SJSA1 (cell line): ENCODE measurements at regions not wholly inside any gene's neighbourhood (a gene's known extent, or its start where the extent isn't known, plus 50 kb on each side); places are given as distances from the start of the nearest gene placed in this dataset.

Experiments
- DNase-seq, 2 experiments: peaks; one replicate each; pipeline ENCODE4 v3.0.0-alpha.2; 2015 to 2020; ENCODE audit warnings: low spot score in 2 of 2, low read depth in 1 of 2
- H3K27ac ChIP-seq: fragments of 250-450 bp; sonication (Bioruptor Pico); 2 replicates; pipeline ENCODE4 v1.5.1; 2020; ENCODE audit warnings: mild to moderate bottlenecking, moderate library complexity
- H3K27me3 ChIP-seq: fragments of 250-450 bp; sonication (Bioruptor Pico); replicated peaks from 2 replicates; pipeline ENCODE4 v1.5.1; 2020; ENCODE audit warnings: mild to moderate bottlenecking, moderate library complexity
- H3K36me3 ChIP-seq: fragments of 250-450 bp; sonication (Bioruptor Pico); 2 replicates; pipeline ENCODE4 v1.5.1; 2020; ENCODE audit warnings: mild to moderate bottlenecking
- H3K4me1 ChIP-seq: fragments of 250-450 bp; sonication (Bioruptor Pico); replicated peaks from 2 replicates; pipeline ENCODE4 v1.6.1; 2021; ENCODE audit warnings: mild to moderate bottlenecking
- H3K4me3 ChIP-seq: fragments of 250-450 bp; sonication (Bioruptor Pico); 2 replicates; pipeline ENCODE4 v1.5.1; 2020; ENCODE audit warnings: mild to moderate bottlenecking
- H3K9me3 ChIP-seq: fragments of 250-450 bp; sonication (Bioruptor Pico); replicated peaks from 2 replicates; pipeline ENCODE4 v1.5.1; 2020; ENCODE audit warnings: mild to moderate bottlenecking

DNA sequence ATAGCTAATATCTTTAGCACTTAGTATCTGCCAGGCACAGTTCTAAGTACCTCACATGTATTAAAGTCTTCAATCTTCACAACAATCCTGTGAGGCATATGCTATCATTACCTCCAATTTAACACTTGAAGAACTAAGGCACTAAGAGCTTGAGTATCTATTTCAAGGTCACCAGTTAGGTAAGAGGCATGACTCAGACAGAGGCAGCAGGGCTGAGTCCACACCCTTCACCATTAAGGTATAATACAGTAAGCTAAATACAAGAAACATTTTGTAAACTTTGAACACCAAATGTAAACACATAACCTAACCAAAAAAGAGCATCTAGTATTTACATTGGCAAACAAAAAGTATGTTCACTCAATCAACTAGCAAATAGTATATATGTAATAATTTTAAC is 1410.9 kb downstream of the PCDH18 start:
- H3K36me3 ChIP-seq: no peaks in the 10 kb centered on the region
- no peak overlapping the region for H3K27ac ChIP-seq
- H3K9me3 ChIP-seq: no peaks in the 10 kb centered on the region; the same call in 1 of the 2 replicates
- H3K4me3 ChIP-seq: no peak overlapping the region
- no peak for DNase-seq
- H3K4me1 ChIP-seq: no peaks in the 10 kb centered on the region
- H3K27me3 ChIP-seq: no peaks in the 10 kb centered on the region

DNA sequence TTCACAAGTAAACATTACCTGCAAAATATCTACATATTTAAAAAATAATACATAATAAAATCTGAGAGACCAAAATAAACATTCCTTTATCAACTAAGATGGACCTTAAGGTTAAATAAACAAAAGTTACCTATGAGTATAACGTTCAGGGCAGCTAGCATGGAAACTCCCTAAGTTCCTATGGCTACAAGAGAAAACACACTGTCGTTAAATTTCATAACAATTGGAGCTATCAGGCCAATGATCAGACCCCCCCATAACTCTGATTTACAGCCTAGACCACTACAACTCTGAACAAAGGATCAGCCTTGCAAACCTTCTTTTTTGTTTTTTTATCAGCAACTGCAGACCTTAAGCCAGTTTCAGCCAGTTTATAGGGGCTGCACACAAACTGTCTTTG is 1418.4 kb downstream of the PCDH18 start:
- no peaks in the 10 kb centered on the region; the same call in 1 of the 2 replicates for H3K9me3 ChIP-seq

DNA sequence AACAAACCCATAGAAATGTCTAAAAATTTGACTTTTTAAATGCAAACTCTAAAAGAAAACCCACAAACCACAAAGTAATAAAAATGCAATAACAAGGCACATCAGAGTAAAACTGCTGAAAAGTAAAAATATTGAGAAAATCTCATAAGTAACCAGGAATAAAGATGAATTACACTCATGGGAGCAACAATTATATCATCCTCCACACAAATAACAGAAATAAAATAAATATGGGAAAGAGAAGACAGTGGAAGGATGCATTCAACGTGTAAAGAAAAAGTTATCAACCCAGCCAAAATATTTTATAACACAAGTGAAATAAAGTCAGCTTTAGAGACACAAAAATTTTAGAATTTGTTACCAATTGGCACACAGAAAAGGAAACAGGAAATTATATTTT is 1420.2 kb downstream of the PCDH18 start:
- H3K4me1 ChIP-seq: no peaks in the 10 kb centered on the region
- H3K36me3 ChIP-seq: no peaks in the 10 kb centered on the region
- no peaks in the 10 kb centered on the region for H3K27me3 ChIP-seq
- no peak overlapping the region for H3K4me3 ChIP-seq
- no peak for DNase-seq
- H3K9me3 ChIP-seq: no peaks in the 10 kb centered on the region; the same call in 1 of the 2 replicates
- no peak overlapping the region for H3K27ac ChIP-seq

More for the DNA sequence above, 1418.4 kb downstream of the PCDH18 start:
- Histone ChIP-seq H3K4me1 (no peaks in the 10 kb centered on the region), H3K27ac (no peak overlapping the region), H3K27me3 (no peaks in the 10 kb centered on the region), H3K36me3 (no peaks in the 10 kb centered on the region), H3K4me3 (no peak overlapping the region)
- no peak for DNase-seq

DNA sequence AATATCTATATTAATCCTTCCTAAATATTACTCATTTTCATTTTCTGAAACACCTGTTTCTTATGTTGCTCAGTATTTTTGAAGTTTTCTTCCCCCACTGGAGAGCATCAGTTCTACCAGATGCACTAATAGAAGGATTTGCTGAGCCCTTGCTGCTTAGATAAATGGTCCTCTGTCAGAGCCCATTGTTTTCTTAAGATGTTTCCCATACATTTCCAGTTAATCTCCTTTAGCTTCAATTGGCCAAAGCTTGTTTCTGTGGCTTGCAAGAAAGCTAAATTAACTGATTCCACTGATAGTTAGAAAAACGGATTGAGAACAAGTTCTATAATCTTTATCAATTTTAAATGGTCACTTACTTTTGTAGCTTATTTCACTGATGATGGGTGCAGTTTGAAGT is 1425.5 kb downstream of the PCDH18 start:
- Histone ChIP-seq H3K27me3 (no peaks in the 10 kb centered on the region), H3K27ac (no peak overlapping the region), H3K4me3 (no peak overlapping the region), H3K9me3 (no peaks in the 10 kb centered on the region), H3K4me1 (no peaks in the 10 kb centered on the region), H3K36me3 (no peaks in the 10 kb centered on the region)
- DNase-seq: no peak

DNA sequence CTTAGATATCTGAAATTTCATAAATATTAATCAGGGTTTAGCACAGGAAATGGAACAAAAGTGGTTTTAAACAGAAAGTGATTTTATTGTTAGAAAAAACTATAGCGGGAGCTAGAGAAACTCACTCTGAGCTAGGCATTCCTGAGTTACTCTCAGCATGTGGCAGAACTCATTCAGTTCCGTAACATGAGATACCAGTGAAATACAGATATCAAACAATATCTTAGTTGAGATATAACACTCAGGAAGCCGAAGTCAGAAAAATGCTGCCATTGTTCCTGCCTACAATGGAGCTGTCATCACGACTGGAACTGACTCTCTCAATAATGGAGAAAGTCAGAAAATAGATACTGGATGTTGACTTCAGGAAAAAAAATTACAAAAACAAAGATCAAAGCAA is 1428.7 kb downstream of the PCDH18 start:
- Histone ChIP-seq H3K9me3 (no peaks in the 10 kb centered on the region; the same call in 1 of the 2 replicates), H3K36me3 (no peaks in the 10 kb centered on the region), H3K27me3 (no peaks in the 10 kb centered on the region), H3K27ac (no peak overlapping the region), H3K4me3 (no peak overlapping the region), H3K4me1 (no peaks in the 10 kb centered on the region)
- DNase-seq: no peak

DNA sequence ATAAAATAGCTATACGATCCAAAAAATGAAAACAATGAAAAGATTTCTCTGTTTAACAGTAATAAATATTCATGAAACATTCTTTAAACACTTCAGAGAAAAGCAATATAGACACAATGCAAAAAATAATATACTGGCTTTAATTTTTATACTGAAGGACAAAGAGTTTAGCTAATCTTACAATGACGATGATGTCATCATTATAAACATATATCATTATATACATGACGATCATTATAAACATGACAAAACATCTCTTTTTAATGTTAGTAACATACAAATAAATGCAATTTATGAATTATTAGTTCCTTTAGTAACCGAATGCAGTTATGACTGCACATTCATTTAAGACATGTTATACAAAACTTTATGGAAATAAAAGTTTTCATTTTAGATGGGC is 1434.6 kb downstream of the PCDH18 start:
- no peak for DNase-seq

DNA sequence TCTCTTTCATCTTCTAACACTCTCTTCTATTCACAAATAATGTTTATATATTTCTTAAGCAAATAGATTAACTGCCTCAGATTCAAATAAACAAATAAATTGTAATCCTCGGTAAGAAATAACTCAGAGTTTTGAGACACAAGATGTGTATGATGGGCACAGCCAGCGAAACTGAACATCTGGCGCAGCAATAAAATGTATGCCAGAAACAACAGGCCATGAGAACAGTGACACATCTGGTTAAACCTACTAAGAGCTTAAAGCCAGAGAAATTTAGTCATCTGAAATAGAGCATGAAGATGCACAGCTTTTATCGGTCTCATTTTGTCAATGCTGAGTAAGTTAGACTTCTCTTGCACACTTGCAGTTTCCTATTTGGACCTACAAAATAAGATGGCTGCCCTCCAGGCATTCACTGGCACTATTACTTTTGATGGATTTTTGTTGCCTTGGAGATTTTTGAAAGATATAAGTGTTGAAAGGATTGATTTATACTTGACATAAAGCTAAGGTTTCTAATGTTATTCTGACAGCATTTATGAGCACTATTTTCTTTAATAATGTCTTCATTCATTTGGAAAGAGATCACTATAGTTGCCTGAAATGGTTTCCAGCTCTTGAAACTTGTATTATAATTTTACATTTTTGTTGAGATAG is 1444.0 kb downstream of the PCDH18 start:
- Histone ChIP-seq H3K36me3 (no peaks in the 10 kb centered on the region), H3K4me3 (no peak overlapping the region), H3K27me3 (no peaks in the 10 kb centered on the region), H3K27ac (no peak overlapping the region), H3K9me3 (no peaks in the 10 kb centered on the region), H3K4me1 (no peaks in the 10 kb centered on the region)
- no peak for DNase-seq

More for the DNA sequence above, 1434.6 kb downstream of the PCDH18 start:
- H3K9me3 ChIP-seq: no peaks in the 10 kb centered on the region; the same call in 1 of the 2 replicates
- H3K36me3 ChIP-seq: no peaks in the 10 kb centered on the region
- H3K27ac ChIP-seq: no peak overlapping the region
- H3K4me1 ChIP-seq: no peaks in the 10 kb centered on the region
- no peak overlapping the region for H3K4me3 ChIP-seq
- H3K27me3 ChIP-seq: no peaks in the 10 kb centered on the region

DNA sequence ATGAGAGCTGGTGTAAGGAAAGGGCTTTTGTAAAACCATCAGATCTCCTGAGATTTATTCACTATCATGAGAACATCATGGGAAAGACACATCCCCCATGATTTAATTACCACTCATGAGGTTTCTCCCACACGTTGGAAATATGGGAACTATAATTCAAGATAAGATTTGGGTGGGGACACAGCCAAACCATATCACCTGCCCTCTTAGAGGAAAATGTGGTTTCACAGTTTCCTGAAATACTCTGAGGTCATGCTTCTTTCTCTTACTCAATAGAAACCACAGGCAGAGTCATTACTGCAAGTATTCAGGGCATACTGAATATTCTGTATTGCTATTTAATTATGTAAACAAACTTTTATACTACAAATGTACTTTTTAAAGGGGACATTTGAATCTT is 1453.3 kb downstream of the PCDH18 start:
- no peak overlapping the region for H3K4me3 ChIP-seq
- H3K27ac ChIP-seq: no peak overlapping the region
- H3K9me3 ChIP-seq: no peaks in the 10 kb centered on the region
- no peaks in the 10 kb centered on the region for H3K27me3 ChIP-seq
- no peak for DNase-seq
- H3K4me1 ChIP-seq: no peaks in the 10 kb centered on the region
- H3K36me3 ChIP-seq: no peaks in the 10 kb centered on the region

DNA sequence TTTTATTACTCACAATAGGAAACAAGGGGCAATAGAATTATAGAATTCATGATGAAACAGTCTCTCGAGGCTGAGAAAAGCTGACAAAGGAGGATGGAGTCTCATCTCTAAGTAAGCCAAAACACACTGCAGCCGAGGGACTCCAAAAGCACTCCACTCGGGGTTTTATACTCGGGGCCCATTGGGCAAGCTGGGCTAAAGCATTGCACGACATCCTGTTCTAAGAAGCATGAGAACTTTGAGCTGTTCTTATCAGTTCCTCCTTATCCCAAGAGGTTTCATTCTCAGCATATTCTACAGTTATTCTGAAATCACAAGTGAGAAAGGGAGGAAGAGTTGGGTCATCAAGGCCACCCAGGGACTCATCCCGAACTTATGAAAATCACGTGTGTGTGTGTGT is 1475.5 kb downstream of the PCDH18 start:
- no peak for DNase-seq
- H3K27ac ChIP-seq: no peak overlapping the region
- no peak overlapping the region for H3K4me3 ChIP-seq
- H3K27me3 ChIP-seq: no peaks in the 10 kb centered on the region
- no peaks in the 10 kb centered on the region for H3K4me1 ChIP-seq
- no peaks in the 10 kb centered on the region for H3K36me3 ChIP-seq
- H3K9me3 ChIP-seq: no peaks in the 10 kb centered on the region

DNA sequence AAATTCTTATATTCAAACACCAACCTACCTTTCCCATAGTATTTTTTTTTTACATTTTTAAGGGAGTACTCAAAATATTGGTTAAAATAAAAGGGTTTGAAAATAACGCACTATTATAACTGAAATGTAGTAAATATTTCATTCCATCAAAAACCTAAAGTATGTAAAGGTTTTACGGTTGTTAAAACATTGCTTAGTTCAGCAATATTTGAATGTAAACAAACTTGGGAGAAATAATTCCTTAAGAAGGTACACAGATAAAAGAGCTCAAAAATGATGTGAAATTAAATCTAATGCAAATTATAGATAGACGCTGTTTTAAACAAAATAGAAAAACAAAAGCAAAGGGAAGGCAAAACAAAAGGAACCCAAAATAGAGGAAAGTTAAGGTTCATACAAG is 1476.9 kb downstream of the PCDH18 start:
- no peak for DNase-seq
- no peak overlapping the region for H3K27ac ChIP-seq
- H3K4me1 ChIP-seq: no peaks in the 10 kb centered on the region
- H3K9me3 ChIP-seq: no peaks in the 10 kb centered on the region
- no peak overlapping the region for H3K4me3 ChIP-seq
- no peaks in the 10 kb centered on the region for H3K36me3 ChIP-seq
- H3K27me3 ChIP-seq: no peaks in the 10 kb centered on the region

DNA sequence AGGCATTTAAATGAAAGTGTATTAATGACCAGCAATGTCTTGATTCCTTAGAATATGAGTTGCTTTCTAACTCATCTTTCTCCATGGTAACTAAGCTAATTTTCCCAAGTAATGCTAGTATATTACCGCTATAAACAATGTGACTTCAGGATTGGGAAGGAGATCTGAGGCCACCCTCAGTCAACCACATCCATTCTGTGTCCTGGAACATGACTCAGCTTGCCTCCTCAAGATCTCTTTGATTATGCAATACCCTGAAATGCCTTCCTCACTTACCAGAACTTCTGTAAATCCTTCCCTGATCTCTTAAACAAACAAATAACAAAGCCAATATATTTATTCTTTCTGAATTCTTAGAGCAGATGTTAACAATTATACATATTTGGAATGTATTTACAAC is 1495.5 kb downstream of the PCDH18 start:
- Histone ChIP-seq H3K27me3 (no peaks in the 10 kb centered on the region), H3K4me1 (no peaks in the 10 kb centered on the region), H3K36me3 (no peaks in the 10 kb centered on the region), H3K4me3 (no peak overlapping the region), H3K9me3 (no peaks in the 10 kb centered on the region), H3K27ac (no peak overlapping the region)
- peak in 1 of 2 experiments; percentile 2 for DNase-seq

DNA sequence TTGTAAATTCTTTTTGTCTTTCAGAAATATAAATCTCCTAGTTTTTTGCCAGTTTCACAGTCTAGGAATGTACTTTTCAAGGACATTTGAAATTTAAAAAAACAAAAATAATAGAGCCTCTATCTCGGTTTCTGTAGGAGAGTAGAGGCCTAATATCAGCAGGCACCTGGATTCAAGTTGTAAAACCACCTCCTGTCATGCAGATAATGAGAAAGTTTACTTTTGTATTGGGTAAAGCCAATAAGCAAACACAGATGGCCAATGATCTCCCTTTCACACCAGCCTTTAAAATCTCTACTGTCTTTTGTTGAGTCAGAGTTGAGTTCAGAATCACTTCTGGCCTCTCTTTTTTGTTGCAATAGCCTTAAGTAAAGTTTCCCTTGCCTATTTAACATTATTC is 1499.9 kb downstream of the PCDH18 start:
- H3K27ac ChIP-seq: no peak overlapping the region
- H3K4me1 ChIP-seq: no peaks in the 10 kb centered on the region
- H3K36me3 ChIP-seq: no peaks in the 10 kb centered on the region
- no peaks in the 10 kb centered on the region for H3K27me3 ChIP-seq
- no peak for DNase-seq
- no peak overlapping the region for H3K4me3 ChIP-seq
- no peaks in the 10 kb centered on the region for H3K9me3 ChIP-seq

DNA sequence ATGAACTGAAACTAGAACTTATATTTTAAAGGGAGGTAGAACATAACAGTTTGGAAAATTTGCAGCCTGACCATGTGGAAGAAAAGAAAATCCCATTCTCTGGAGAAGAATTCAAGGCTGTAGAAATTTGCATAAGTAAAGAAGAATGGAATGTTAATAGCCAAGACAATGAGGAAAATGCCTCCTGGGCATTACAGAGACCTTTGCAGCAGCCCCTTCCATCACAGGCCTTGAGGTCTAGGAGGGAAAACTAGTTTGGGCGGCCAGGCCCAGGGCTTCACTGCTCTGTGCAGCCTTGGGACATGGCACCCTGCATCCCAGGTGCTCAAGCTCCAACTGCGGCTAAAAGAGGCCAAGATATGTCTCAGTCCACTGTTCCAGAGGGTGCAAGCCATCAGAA is 1506.8 kb downstream of the PCDH18 start:
- no peak overlapping the region for H3K4me3 ChIP-seq
- DNase-seq: no peak
- H3K9me3 ChIP-seq: peaks cover 4% of the 10 kb centered on the region; the same call in 1 of the 2 replicates

DNA sequence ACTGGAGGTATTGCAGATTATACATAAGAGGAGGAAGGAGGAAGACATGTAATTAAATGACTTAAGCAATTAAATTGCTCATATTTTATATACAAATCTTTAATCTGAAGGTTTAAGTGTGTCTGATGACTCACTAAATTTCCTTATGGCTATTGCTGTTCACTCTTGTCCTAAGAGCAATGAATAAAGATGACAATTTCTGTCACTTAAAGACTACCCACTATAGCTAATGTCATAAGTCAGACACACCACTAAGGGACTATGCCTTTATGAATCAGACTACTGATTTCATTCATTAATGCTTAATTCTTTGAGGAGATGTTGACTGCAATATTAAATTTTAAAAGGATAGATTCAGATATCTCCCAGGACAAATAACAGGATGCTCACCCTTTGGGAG is 1514.7 kb downstream of the PCDH18 start:
- DNase-seq: no peak

More for the DNA sequence above, 1506.8 kb downstream of the PCDH18 start:
- Histone ChIP-seq H3K36me3 (no peaks in the 10 kb centered on the region), H3K27me3 (no peaks in the 10 kb centered on the region), H3K4me1 (no peaks in the 10 kb centered on the region), H3K27ac (no peak overlapping the region)

DNA sequence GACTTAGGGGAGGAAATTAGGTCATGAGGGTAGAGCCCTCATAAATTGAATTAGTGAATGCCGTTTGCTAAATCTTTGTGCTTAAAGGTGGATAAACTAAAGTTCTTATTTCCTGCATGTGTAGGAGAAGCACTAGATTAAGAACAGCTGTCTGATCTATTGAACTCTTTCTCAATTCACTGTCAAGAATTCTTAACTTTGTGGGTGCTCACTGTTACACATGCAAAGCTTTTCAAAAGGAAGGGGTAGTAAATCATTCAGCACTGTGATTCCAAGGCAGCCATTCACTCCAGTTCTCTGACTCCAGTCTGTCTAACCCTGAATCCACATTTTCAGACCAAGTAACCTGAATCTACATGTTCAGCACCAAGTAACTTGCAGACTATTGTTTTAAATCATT is 1520.1 kb downstream of the PCDH18 start:
- DNase-seq: no peak

More for the DNA sequence above, 1514.7 kb downstream of the PCDH18 start:
- Histone ChIP-seq H3K36me3 (no peaks in the 10 kb centered on the region), H3K9me3 (no peaks in the 10 kb centered on the region; the same call in 1 of the 2 replicates), H3K27ac (no peak overlapping the region), H3K27me3 (no peaks in the 10 kb centered on the region), H3K4me1 (no peaks in the 10 kb centered on the region), H3K4me3 (no peak overlapping the region)

More for the DNA sequence above, 1520.1 kb downstream of the PCDH18 start:
- Histone ChIP-seq H3K4me3 (no peak overlapping the region), H3K36me3 (no peaks in the 10 kb centered on the region), H3K4me1 (no peaks in the 10 kb centered on the region), H3K27ac (no peak overlapping the region), H3K27me3 (no peaks in the 10 kb centered on the region), H3K9me3 (no peaks in the 10 kb centered on the region; the same call in 1 of the 2 replicates)
